ENCODE measurements at regions not wholly inside any gene's neighbourhood (a gene's known extent, or its start where the extent isn't known, plus 50 kb on each side); places are given as distances from the start of the nearest gene placed in this dataset.

- no peak for DNase-seq (ENCODE audit: low read depth)
These were observed 217.2 kb downstream of the CHRM3 start for GRCh38 chr1:239603530-239603929.

- DNase-seq (ENCODE audit: low read depth) = no peak
These were observed 220.6 kb downstream of the CHRM3 start for GRCh38 chr1:239606850-239607400.

GRCh38 chr1:239608469-239608868 lies 222.1 kb downstream of the CHRM3 start:
- no peak for DNase-seq (ENCODE audit: low read depth)

GRCh38 chr1:239612379-239612778 lies 226.0 kb downstream of the CHRM3 start:
- DNase-seq (ENCODE audit: low read depth) = no peak

- DNase-seq (ENCODE audit: low read depth) = no peak
These were observed 230.3 kb downstream of the CHRM3 start for GRCh38 chr1:239616673-239617072.

GRCh38 chr1:239617259-239617658 lies 230.9 kb downstream of the CHRM3 start:
- no peak for DNase-seq (ENCODE audit: low read depth)

- no peak for DNase-seq (ENCODE audit: low read depth)
These were observed 231.4 kb downstream of the CHRM3 start for GRCh38 chr1:239617731-239618130.

GRCh38 chr1:239619190-239619589 lies 232.8 kb downstream of the CHRM3 start:
- DNase-seq (ENCODE audit: low read depth) = no peak

GRCh38 chr1:239630767-239631166 lies 244.4 kb downstream of the CHRM3 start:
- no peak for DNase-seq (ENCODE audit: low read depth)

- no peak for DNase-seq (ENCODE audit: low read depth)
These were observed 247.1 kb downstream of the CHRM3 start for GRCh38 chr1:239633432-239633831.

GRCh38 chr1:239635276-239635675 lies 248.9 kb downstream of the CHRM3 start:
- DNase-seq (ENCODE audit: low read depth) = no peak

GRCh38 chr1:239636347-239636746 lies 250.0 kb downstream of the CHRM3 start:
- no peak for DNase-seq (ENCODE audit: low read depth)

GRCh38 chr1:239644604-239645003 lies 258.2 kb downstream of the CHRM3 start:
- DNase-seq (ENCODE audit: low read depth) = no peak

GRCh38 chr1:239647045-239647444 lies 260.7 kb downstream of the CHRM3 start:
- DNase-seq (ENCODE audit: low read depth) = no peak

GRCh38 chr1:239647964-239648632 lies 261.7 kb downstream of the CHRM3 start:
- no peak for DNase-seq (ENCODE audit: low read depth)

GRCh38 chr1:239655023-239655422 lies 268.7 kb downstream of the CHRM3 start:
- DNase-seq (ENCODE audit: low read depth) = no peak

GRCh38 chr1:239657291-239657690 lies 270.9 kb downstream of the CHRM3 start:
- DNase-seq (ENCODE audit: low read depth) = no peak

GRCh38 chr1:239662950-239663349 lies 276.6 kb downstream of the CHRM3 start:
- DNase-seq (ENCODE audit: low read depth) = no peak

- DNase-seq (ENCODE audit: low read depth) = no peak
These were observed 285.9 kb downstream of the CHRM3 start for GRCh38 chr1:239672256-239672655.

- DNase-seq (ENCODE audit: low read depth) = no peak
These were observed 289.4 kb downstream of the CHRM3 start for GRCh38 chr1:239675735-239676134.

GRCh38 chr1:239676522-239677273 lies 290.3 kb downstream of the CHRM3 start:
- DNase-seq (ENCODE audit: low read depth) = no peak

GRCh38 chr1:239677362-239677761 lies 291.0 kb downstream of the CHRM3 start:
- no peak for DNase-seq (ENCODE audit: low read depth)

- DNase-seq (ENCODE audit: low read depth) = no peak
These were observed 291.8 kb downstream of the CHRM3 start for GRCh38 chr1:239678181-239678580.

Data from GM04504 (cell line).